ENCODE measurements at regions not wholly inside any gene's neighbourhood (a gene's known extent, or its start where the extent isn't known, plus 50 kb on each side); places are given as distances from the start of the nearest gene placed in this dataset.
"Not testable (repeated sequence)": the region's sequence is repeated elsewhere in the genome, so short reads cannot be mapped to it uniquely, and the experiment has no call there.

DNA sequence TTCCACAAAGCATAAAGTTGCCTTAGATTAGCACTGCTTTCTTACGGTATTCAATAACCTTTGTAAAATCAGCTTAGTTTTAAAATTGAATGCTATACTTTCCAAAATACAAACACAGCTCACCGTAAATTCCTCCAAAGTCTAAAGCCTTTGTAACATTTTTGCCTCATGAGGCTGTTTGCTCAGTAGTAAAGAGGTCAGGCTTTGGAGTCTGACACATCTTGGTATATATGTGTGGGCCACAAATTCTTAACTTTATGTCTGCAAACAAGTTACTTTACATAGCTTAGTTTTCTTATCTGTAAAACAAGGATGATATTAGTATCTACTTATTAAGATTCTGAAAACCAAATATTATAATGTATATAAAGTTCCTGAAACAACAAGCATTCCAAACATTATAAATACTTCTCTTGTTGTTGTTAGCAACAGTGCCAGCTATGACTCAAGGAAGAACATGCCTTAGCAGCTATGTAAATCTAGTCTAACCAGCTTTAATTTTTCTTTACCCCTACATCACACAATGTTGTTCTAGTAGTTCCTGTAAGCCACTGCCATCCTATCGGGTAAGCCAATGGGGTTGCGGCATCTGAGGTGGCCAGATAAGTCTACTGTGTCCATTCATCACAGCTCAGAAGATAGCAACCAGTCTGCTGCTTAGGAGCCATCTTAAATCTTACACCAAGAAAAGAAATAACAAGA, 709.0 kb downstream of the KLHL13 start:
- no peaks in the 10 kb centered on the region for H3K9me3 ChIP-seq
- intact Hi-C loops (cut with DNase I; ENCODE audit: low total_unique reads): no loop called here
- H3K27me3 ChIP-seq: no peaks in the 10 kb centered on the region
- H3K4me3 ChIP-seq: no peak overlapping the region
- 65 to 77% (median 71%) methylated on average over 4 of the region's 4 CpGs for WGBS, 5 donors
- TF ChIP-seq POLR2AphosphoS5 (IDR thresholded peaks at IDR 0.05) (no peak), EP300 (IDR thresholded peaks at IDR 0.05) (no peak), POLR2A (IDR thresholded peaks at IDR 0.05) (no peak)
- TF ChIP-seq, protein P1, sequence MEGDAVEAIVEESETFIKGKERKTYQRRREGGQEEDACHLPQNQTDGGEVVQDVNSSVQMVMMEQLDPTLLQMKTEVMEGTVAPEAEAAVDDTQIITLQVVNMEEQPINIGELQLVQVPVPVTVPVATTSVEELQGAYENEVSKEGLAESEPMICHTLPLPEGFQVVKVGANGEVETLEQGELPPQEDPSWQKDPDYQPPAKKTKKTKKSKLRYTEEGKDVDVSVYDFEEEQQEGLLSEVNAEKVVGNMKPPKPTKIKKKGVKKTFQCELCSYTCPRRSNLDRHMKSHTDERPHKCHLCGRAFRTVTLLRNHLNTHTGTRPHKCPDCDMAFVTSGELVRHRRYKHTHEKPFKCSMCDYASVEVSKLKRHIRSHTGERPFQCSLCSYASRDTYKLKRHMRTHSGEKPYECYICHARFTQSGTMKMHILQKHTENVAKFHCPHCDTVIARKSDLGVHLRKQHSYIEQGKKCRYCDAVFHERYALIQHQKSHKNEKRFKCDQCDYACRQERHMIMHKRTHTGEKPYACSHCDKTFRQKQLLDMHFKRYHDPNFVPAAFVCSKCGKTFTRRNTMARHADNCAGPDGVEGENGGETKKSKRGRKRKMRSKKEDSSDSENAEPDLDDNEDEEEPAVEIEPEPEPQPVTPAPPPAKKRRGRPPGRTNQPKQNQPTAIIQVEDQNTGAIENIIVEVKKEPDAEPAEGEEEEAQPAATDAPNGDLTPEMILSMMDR (IDR thresholded peaks at IDR 0.05): no peak
- no peaks in the 10 kb centered on the region for H3K4me1 ChIP-seq
- DNase-seq: no peak
- H3K36me3 ChIP-seq: no peaks in the 10 kb centered on the region
- no peak overlapping the region for H3K27ac ChIP-seq

DNA sequence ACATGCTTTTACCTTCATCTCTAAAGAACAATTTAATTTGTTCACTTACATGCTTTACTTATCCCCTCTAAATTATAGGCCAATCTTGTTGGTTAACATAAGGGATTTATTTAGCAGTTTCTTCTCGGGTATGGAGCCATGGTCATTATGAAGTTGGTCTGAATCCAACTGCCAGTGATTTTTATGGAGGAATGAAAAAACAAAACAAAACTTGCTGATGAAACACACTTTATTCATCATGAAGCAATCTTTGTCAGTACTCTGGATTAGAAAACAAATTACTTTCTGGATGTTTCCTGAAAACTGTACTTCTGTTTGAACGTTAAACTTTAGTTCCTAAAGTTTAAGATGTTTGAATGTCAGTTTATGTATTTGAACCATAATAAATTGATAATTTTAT, 715.8 kb downstream of the KLHL13 start:
- WGBS, 5 donors: 44 to 74% (median 56%) methylated on average over 2 of the region's 2 CpGs
- DNase-seq: no peak
- intact Hi-C loops (cut with DNase I; ENCODE audit: low total_unique reads): no loop called here
- no peak for TF ChIP-seq EP300 (IDR thresholded peaks at IDR 0.05)
- no peak for TF ChIP-seq POLR2A (IDR thresholded peaks at IDR 0.05)
- TF ChIP-seq, protein P1 (IDR thresholded peaks at IDR 0.05): no peak
- TF ChIP-seq POLR2AphosphoS5 (IDR thresholded peaks at IDR 0.05): no peak
- no peak overlapping the region for H3K27ac ChIP-seq
- H3K9me3 ChIP-seq: peaks cover 0 to 7% (median 0%) of the 10 kb centered on the region in 4 donors
- H3K36me3 ChIP-seq: no peaks in the 10 kb centered on the region
- no peaks in the 10 kb centered on the region for H3K27me3 ChIP-seq
- no peak overlapping the region for H3K4me3 ChIP-seq
- H3K4me1 ChIP-seq: no peaks in the 10 kb centered on the region

DNA sequence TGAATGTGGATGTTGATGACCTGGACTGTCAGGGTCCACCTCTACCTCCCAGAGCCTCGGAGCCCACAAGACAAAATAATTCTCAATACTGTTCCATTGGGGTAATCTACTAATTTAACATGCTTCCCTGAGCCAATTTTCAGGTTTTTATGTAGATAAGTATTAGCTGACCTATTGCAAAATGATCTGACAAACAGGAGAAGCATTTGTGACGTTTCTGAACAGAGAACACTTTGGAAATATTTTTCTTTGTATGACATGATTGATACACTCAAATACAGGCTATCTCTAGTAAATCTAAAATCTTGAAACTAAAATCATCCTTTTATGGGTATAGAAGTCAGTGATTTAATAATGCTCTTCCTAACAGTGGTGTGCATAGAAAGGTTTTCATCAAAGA, 716.6 kb downstream of the KLHL13 start:
- no peak overlapping the region for H3K4me3 ChIP-seq
- no peak for DNase-seq
- H3K27me3 ChIP-seq: no peaks in the 10 kb centered on the region
- peaks cover 0 to 7% (median 0%) of the 10 kb centered on the region in 4 donors for H3K9me3 ChIP-seq
- 43 to 68% (median 64%) methylated on average over 2 of the region's 2 CpGs for WGBS, 5 donors
- intact Hi-C loops (cut with DNase I; ENCODE audit: low total_unique reads): no loop called here
- H3K4me1 ChIP-seq: no peaks in the 10 kb centered on the region
- H3K27ac ChIP-seq: no peak overlapping the region
- TF ChIP-seq POLR2AphosphoS5 (IDR thresholded peaks at IDR 0.05) (no peak), POLR2A (IDR thresholded peaks at IDR 0.05) (no peak), EP300 (IDR thresholded peaks at IDR 0.05) (no peak)
- TF ChIP-seq, protein P1 (IDR thresholded peaks at IDR 0.05): no peak
- no peaks in the 10 kb centered on the region for H3K36me3 ChIP-seq

DNA sequence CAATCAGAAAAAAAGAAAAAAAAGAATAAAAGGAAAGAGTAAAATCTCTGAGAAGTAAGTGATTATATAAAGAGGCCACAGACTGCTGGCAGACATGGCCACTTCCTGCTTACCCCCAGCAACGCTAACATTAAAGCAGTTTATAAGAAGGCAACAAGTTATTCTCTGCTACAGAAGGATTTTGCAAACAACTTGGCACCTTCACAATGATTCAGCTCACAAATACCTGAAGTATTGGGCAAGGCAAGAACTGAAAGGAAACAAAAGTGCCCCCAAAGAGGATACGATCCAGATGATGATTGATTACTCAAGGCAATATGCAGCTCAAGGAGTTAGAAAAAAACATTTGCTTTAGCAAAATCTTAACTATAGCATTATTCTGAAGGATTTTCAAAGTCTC, 718.8 kb downstream of the KLHL13 start:
- peaks cover 0 to 7% (median 0%) of the 10 kb centered on the region in 4 donors for H3K9me3 ChIP-seq
- no peak overlapping the region for H3K4me3 ChIP-seq
- no peaks in the 10 kb centered on the region for H3K27me3 ChIP-seq
- no peak overlapping the region for H3K27ac ChIP-seq
- no peaks in the 10 kb centered on the region for H3K4me1 ChIP-seq
- TF ChIP-seq POLR2A (IDR thresholded peaks at IDR 0.05): no peak
- TF ChIP-seq, protein P1 (IDR thresholded peaks at IDR 0.05): no peak
- TF ChIP-seq POLR2AphosphoS5 (IDR thresholded peaks at IDR 0.05): no peak
- TF ChIP-seq EP300 (IDR thresholded peaks at IDR 0.05): no peak
- intact Hi-C loops (cut with DNase I; ENCODE audit: low total_unique reads): no loop called here
- no peak for DNase-seq
- H3K36me3 ChIP-seq: no peaks in the 10 kb centered on the region
- WGBS, 5 donors: 44 to 75% (median 62%) methylated on average over 1 to 2 of the region's 2 CpGs

DNA sequence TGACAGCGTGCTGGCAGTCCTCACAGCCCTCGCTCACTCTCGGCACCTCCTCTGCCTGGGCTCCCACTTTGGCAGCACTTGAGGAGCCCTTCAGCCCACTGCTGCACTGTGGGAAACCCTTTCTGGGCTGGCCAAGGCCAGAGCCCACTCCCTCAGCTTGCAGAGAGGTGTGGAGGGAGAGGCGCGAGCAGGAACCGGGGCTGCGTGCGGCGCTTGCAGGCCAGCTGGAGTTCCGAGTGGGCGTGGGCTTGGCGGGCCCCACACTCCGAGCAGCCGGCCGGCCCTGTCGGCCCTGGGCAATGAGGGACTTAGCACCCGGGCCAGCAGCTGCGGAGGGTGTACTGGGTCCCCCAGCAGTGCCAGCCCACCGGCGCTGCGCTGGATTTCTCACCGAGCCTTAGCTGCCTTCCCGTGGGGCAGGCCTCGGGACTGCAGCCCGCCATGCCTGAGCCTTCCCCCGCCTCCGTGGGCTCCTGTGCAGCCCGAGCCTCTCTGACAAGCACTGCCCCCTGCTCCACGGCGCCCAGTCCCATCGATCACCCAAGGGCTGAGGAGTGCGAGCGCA, 722.0 kb downstream of the KLHL13 start:
- H3K4me3 ChIP-seq; intact Hi-C loops (cut with DNase I; ENCODE audit: low total_unique reads); H3K27me3 ChIP-seq; DNase-seq; H3K9me3 ChIP-seq; H3K27ac ChIP-seq; H3K4me1 ChIP-seq; H3K36me3 ChIP-seq: not testable (repeated sequence)
- 92 to 95% (median 94%) methylated on average over 8 to 33 of the region's 33 CpGs for WGBS, 5 donors

DNA sequence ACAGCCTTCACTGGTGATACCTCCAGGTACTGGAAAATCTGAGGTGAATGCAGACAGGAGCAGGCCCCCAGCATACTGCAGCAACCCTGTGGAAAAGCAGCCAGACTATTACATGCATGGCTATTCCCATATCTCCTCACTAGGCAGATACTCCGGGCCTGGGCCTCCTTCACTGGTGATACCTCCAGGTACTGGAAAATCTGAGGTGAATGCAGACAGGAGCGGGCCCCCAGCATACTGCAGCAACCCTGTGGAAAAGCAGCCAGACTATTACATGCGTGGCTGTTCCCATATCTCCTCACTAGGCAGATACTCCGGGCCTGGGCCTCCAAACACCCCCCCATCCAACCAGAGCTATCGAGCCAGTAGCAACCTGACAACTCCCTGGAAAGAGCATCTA, 724.2 kb downstream of the KLHL13 start:
- H3K4me1 ChIP-seq; H3K4me3 ChIP-seq; intact Hi-C loops (cut with DNase I; ENCODE audit: low total_unique reads); H3K9me3 ChIP-seq; H3K36me3 ChIP-seq; H3K27ac ChIP-seq; H3K27me3 ChIP-seq; DNase-seq: not testable (repeated sequence)
- 68 to 94% (median 82%) methylated on average over 3 to 5 of the region's 5 CpGs for WGBS, 5 donors

Measured in stomach (tissue), 8 donors.